HFFc6 (cell line): ENCODE measurements at regions not wholly inside any gene's neighbourhood (a gene's known extent, or its start where the extent isn't known, plus 50 kb on each side); places are given as distances from the start of the nearest gene placed in this dataset.

Source experiments
- DNase-seq: peaks from one replicate; pipeline ENCODE4 v3.0.0-alpha.2; 2018
- H3K27ac Mint-ChIP-seq: 2 replicates; pipeline ENCODE4 v1.8.0; 2020; ENCODE audit warnings: mild to moderate bottlenecking, mixed read lengths
- H3K27me3 Mint-ChIP-seq: 2 replicates; pipeline ENCODE4 v1.8.0; 2021; ENCODE audit warnings: mild to moderate bottlenecking, moderate library complexity, mixed read lengths; ENCODE audit not compliant: insufficient read depth
- H3K36me3 Mint-ChIP-seq: 2 replicates; pipeline ENCODE4 v1.8.0; 2021; ENCODE audit warnings: low read depth, mixed read lengths
- H3K4me1 Mint-ChIP-seq: 2 replicates; pipeline ENCODE4 v1.8.0; 2020; ENCODE audit warnings: low read depth, mixed read lengths
- H3K4me3 Mint-ChIP-seq: 2 replicates; pipeline ENCODE4 v1.8.0; 2020; ENCODE audit warnings: mild to moderate bottlenecking, moderate library complexity, mixed read lengths
- H3K9me3 Mint-ChIP-seq: 2 replicates; pipeline ENCODE4 v1.8.0; 2020; ENCODE audit warnings: mild to moderate bottlenecking, mixed read lengths
- TF ChIP-seq, protein P1 (sequence below): fragments of 200-600 bp; sonication (generic); IDR thresholded peaks from 2 replicates; pipeline ENCODE4 v1.5.0; 2021; ENCODE audit warnings: antibody characterized with exemption, mild to moderate bottlenecking

DNA sequence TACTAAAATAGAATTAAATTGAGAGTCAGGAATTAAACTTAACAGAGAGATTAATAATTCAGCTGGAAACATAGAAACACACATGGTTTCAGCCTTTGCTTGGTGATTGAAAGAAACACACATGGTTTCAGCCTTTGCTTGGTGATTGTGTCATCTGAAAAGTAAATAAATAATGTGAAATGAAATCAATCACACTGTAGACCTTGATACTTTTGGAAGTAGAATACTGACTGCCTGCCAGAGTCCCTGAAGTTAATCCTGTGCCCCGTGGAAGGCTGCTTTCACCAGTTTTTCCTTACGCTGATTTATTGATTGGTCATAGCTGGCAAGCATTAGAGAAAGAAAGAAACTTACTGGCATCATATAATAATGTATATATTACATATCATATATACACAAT lies 1252.7 kb upstream of the FAM98A start:
- Mint-ChIP-seq H3K27ac (no peak overlapping the region), H3K27me3 (no peaks in the 10 kb centered on the region), H3K9me3 (peaks cover 45% of the 10 kb centered on the region), H3K36me3 (no peaks in the 10 kb centered on the region), H3K4me1 (no peaks in the 10 kb centered on the region), H3K4me3 (no peak overlapping the region)
- TF ChIP-seq, protein P1, sequence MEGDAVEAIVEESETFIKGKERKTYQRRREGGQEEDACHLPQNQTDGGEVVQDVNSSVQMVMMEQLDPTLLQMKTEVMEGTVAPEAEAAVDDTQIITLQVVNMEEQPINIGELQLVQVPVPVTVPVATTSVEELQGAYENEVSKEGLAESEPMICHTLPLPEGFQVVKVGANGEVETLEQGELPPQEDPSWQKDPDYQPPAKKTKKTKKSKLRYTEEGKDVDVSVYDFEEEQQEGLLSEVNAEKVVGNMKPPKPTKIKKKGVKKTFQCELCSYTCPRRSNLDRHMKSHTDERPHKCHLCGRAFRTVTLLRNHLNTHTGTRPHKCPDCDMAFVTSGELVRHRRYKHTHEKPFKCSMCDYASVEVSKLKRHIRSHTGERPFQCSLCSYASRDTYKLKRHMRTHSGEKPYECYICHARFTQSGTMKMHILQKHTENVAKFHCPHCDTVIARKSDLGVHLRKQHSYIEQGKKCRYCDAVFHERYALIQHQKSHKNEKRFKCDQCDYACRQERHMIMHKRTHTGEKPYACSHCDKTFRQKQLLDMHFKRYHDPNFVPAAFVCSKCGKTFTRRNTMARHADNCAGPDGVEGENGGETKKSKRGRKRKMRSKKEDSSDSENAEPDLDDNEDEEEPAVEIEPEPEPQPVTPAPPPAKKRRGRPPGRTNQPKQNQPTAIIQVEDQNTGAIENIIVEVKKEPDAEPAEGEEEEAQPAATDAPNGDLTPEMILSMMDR = no peak
- DNase-seq = no peak

DNA sequence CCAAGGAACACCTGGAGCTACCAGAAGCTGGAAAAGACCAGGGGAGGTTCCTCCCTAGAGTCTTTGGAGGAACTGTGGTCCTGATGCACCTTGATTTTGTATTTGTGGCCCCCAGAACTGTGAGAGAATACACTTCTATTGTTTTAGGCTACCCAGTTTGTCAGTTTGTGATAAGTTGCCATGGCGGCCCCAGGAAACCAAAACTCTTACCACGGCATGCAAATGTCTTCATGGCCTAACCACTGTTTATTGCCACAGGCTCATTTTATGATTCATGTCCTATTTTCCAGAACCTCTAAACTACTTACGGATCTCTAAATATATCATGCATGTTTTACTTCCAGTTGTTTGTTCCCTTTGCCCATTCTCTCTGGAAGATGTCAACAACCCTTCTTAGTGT lies 1250.7 kb upstream of the FAM98A start:
- Mint-ChIP-seq H3K36me3 (no peaks in the 10 kb centered on the region), H3K4me3 (no peak overlapping the region), H3K4me1 (no peaks in the 10 kb centered on the region), H3K27ac (no peak overlapping the region), H3K27me3 (no peaks in the 10 kb centered on the region), H3K9me3 (peaks cover 45% of the 10 kb centered on the region)
- no peak for DNase-seq
- TF ChIP-seq, protein P1 = no peak

DNA sequence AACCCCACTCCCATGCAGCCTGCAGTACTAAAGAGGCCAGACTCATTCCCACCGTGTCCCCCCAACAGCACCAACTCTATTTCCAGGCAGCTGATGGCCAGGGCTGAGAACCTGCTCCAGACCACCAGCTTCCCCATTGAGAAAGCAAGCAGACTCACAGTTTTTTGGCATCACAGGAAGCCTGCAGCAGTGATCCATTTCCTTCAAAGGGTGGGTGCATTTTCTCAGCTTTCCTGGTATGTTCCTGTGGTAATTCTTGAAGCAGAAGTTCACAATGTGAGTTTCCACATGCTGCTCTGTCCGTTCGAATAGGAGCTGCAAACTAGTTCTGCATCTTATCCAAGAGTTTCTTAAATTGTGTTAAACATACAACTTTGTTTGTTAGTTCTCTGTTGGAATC lies 1249.6 kb upstream of the FAM98A start:
- no peak overlapping the region for H3K4me3 Mint-ChIP-seq
- peaks cover 40% of the 10 kb centered on the region for H3K9me3 Mint-ChIP-seq
- no peaks in the 10 kb centered on the region for H3K27me3 Mint-ChIP-seq
- DNase-seq = no peak
- no peak overlapping the region for H3K27ac Mint-ChIP-seq
- H3K36me3 Mint-ChIP-seq = no peaks in the 10 kb centered on the region
- TF ChIP-seq, protein P1 = no peak
- no peaks in the 10 kb centered on the region for H3K4me1 Mint-ChIP-seq

DNA sequence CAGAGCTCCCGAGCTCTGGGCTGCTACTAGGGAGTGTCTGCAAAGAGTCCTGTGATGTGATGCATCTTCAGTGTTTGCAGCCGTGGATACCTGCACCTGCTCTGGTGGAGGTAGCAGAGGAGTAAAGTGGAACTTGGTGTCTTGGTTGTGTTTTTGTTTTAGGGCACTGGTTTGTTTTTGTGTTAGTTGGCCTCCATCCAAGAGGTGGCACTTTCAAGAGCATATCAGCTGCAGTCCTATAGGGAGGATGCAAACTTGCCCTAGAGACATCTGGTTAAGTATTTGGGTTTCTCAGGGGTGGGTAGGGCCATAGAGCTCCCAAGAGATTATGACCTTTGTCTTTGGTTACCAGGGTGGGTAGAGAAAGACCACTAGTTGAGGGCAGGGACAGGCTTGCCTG lies 1249.0 kb upstream of the FAM98A start:
- no peak for DNase-seq
- Mint-ChIP-seq H3K4me3 (no peak overlapping the region), H3K4me1 (no peaks in the 10 kb centered on the region), H3K27ac (no peak overlapping the region), H3K27me3 (no peaks in the 10 kb centered on the region), H3K9me3 (peaks cover 38% of the 10 kb centered on the region), H3K36me3 (no peaks in the 10 kb centered on the region)
- TF ChIP-seq, protein P1 = no peak

DNA sequence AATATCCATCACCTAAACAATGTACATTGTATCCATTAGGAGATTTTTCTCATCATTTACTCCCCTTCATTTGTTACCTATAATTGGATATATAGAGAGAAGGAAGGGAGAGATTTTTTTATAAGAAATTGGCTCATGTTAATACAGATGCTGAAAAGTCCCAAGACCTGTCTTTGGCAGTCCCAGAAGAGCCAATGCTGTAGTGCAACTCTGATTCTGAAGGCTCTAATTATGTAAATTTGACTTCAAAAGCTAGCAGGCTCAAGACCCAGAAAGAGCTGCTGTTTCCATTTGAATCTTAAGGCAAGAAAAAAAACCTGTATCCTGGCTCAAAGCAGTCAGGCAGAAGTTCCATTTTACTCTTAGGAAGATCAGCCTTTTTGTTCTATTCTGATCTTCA lies 1245.5 kb upstream of the FAM98A start:
- DNase-seq = no peak
- Mint-ChIP-seq H3K27me3 (no peaks in the 10 kb centered on the region), H3K4me1 (no peaks in the 10 kb centered on the region), H3K36me3 (no peaks in the 10 kb centered on the region), H3K27ac (no peak overlapping the region), H3K4me3 (no peak overlapping the region), H3K9me3 (peaks cover 31% of the 10 kb centered on the region)
- TF ChIP-seq, protein P1 = no peak

DNA sequence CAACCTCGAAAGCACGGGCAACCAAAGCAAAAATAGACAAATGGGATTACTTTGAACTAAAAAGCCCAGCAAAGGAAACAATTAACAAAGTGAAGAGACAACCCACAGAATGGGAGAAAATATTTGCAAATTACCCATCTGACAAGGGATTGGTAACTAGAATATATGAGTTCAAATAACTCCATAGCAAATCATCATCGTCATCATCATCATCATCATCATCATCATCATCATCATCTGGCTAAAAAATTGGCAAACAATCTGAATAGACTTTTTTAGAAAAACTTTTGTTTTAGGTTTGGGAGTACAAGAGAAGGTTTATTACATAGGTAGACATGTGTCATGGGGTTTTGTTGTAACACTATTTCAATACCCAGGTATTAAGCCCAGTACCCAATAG lies 1239.3 kb upstream of the FAM98A start:
- Mint-ChIP-seq H3K4me1 (no peaks in the 10 kb centered on the region), H3K4me3 (no peak overlapping the region), H3K27me3 (no peaks in the 10 kb centered on the region), H3K27ac (no peak overlapping the region), H3K36me3 (0 out of 2 replicates have a peak, but pooled peaks cover 6% of the 10 kb centered on the region), H3K9me3 (peaks cover 33% of the 10 kb centered on the region)
- TF ChIP-seq, protein P1 = no peak
- DNase-seq = no peak
